T-helper 17 cell (primary cell): ENCODE measurements at regions not wholly inside any gene's neighbourhood (a gene's known extent, or its start where the extent isn't known, plus 50 kb on each side); places are given as distances from the start of the nearest gene placed in this dataset.

Source experiments
- ATAC-seq: fragments of 150-1000 bp; cut with Tn5 transposase; 2 replicates; pipeline ENCODE4 v1.10.0; 2021; ENCODE audit warnings: mild to moderate bottlenecking, moderate library complexity
- DNase-seq, 3 donors: peaks; one replicate each; pipeline versions ENCODE4 v3.0.0 to v3.0.0-alpha.2; 2020 to 2021
- H3K9me3 ChIP-seq: one replicate; pipeline ENCODE4 v1.7.0; 2013; ENCODE audit warnings: low read length, mild to moderate bottlenecking; ENCODE audit not compliant: control insufficient read depth, poor library complexity, severe bottlenecking
- H3K27ac Mint-ChIP-seq: one replicate; pipeline ENCODE4 v1.8.0; 2022; ENCODE audit warnings: mild to moderate bottlenecking, moderate library complexity, mixed read lengths
- H3K27me3 Mint-ChIP-seq: one replicate; pipeline ENCODE4 v1.8.0; 2022; ENCODE audit warnings: mixed read lengths
- H3K36me3 Mint-ChIP-seq: one replicate; pipeline ENCODE4 v1.8.0; 2022; ENCODE audit warnings: low read depth, mixed read lengths
- H3K4me1 Mint-ChIP-seq: one replicate; pipeline ENCODE4 v1.8.0; 2022; ENCODE audit warnings: mild to moderate bottlenecking, mixed read lengths
- H3K4me3 Mint-ChIP-seq: one replicate; pipeline ENCODE4 v1.8.0; 2022; ENCODE audit warnings: mild to moderate bottlenecking, moderate library complexity, mixed read lengths

GRCh38 chr1:67626861-67627235, 58.2 kb upstream of the GADD45A start:
- H3K36me3 Mint-ChIP-seq = peaks cover 3% of the 10 kb centered on the region
- H3K4me1 Mint-ChIP-seq = peaks cover 5% of the 10 kb centered on the region
- no peak for ATAC-seq
- H3K27ac Mint-ChIP-seq = no peak overlapping the region
- no peak for DNase-seq
- no peak overlapping the region for H3K4me3 Mint-ChIP-seq
- no peaks in the 10 kb centered on the region for H3K9me3 ChIP-seq
- H3K27me3 Mint-ChIP-seq = peaks cover 3% of the 10 kb centered on the region

- ATAC-seq = no peak
- DNase-seq = no peak
- H3K9me3 ChIP-seq = no peaks in the 10 kb centered on the region
- Mint-ChIP-seq H3K36me3 (peaks cover 3% of the 10 kb centered on the region), H3K4me3 (no peak overlapping the region), H3K4me1 (peaks cover 5% of the 10 kb centered on the region), H3K27ac (no peak overlapping the region), H3K27me3 (no peaks in the 10 kb centered on the region)
These were observed 57.7 kb upstream of the GADD45A start for GRCh38 chr1:67627336-67627735.

- peaks cover 3% of the 10 kb centered on the region for H3K36me3 Mint-ChIP-seq
- DNase-seq (no peak), ATAC-seq (no peak)
These were observed 57.1 kb upstream of the GADD45A start for GRCh38 chr1:67627906-67628305.

DNA sequence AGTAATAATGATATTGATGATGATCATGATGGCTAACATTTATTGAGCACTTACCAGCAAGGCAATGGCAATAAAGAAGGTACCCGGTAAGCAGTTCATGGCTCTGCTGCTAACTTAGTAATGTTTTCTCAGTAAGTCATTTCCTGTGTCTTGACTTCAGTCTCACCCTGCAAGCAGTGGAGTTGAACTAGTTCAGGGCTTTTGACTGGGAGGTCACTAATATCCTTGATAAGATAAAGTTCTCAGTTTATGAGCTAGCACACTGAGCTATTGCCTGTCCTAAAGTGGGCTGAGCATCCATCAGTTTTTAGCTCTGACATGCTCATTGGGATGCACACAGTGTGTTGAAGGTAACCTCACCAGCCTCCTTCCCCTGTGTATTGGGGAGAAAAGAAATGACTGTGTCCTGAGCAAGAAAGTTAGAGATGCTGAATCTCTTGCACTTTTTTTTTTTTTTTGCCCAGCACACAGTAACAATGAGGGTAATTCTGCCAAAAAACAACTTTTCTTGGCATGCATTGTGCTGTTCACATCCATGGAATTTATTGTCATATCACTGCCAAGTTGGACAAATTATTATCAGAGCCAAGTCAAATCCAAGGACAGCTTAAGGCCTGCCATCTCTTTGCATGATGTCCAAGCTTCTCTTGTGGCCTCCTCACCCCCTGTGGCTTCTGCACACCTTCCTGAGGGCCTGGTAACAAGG, 55.5 kb upstream of the GADD45A start:
- peaks cover 3% of the 10 kb centered on the region for H3K36me3 Mint-ChIP-seq
- no peak overlapping the region for H3K4me3 Mint-ChIP-seq
- H3K4me1 Mint-ChIP-seq = peaks cover 9% of the 10 kb centered on the region
- no peaks in the 10 kb centered on the region for H3K9me3 ChIP-seq
- no peak overlapping the region for H3K27ac Mint-ChIP-seq
- H3K27me3 Mint-ChIP-seq = no peaks in the 10 kb centered on the region
- ATAC-seq (no peak), DNase-seq (no peak)

More at GRCh38 chr1:67627906-67628305, 57.1 kb upstream of the GADD45A start:
- no peaks in the 10 kb centered on the region for H3K9me3 ChIP-seq
- no peak overlapping the region for H3K4me3 Mint-ChIP-seq
- H3K27ac Mint-ChIP-seq = no peak overlapping the region
- peaks cover 5% of the 10 kb centered on the region for H3K4me1 Mint-ChIP-seq
- H3K27me3 Mint-ChIP-seq = no peaks in the 10 kb centered on the region

- Mint-ChIP-seq H3K4me1 (peaks cover 19% of the 10 kb centered on the region), H3K36me3 (peaks cover 3% of the 10 kb centered on the region), H3K27me3 (no peaks in the 10 kb centered on the region), H3K27ac (no peak overlapping the region), H3K4me3 (no peak overlapping the region)
- no peak for DNase-seq
- no peaks in the 10 kb centered on the region for H3K9me3 ChIP-seq
- ATAC-seq = no peak
These were observed 54.5 kb upstream of the GADD45A start for GRCh38 chr1:67630438-67631045.

DNA sequence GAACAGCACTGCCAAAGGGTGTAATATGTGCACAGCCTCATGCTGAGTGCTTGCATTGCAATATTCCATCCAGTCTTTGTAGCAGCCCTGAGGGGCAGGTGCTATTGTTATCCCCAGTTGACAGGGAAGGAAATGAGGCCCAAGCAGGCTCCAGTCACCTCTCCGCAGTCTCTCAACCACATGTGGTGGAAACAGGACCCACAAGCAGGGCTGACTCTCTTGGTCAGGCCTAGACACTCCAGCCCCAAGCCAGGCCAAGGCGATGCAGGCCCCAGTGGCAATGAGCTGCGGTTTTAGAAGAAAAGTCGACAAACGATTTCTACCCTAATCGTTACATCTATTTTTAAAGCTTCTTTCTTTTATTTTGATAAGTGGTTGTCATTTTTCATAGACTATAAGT, 52.6 kb upstream of the GADD45A start:
- DNase-seq = no peak
- Mint-ChIP-seq H3K4me1 (peaks cover 24% of the 10 kb centered on the region), H3K27me3 (no peaks in the 10 kb centered on the region), H3K36me3 (peaks cover under 1% of the 10 kb centered on the region), H3K27ac (no peak overlapping the region), H3K4me3 (no peak overlapping the region)
- ATAC-seq = no peak
- no peaks in the 10 kb centered on the region for H3K9me3 ChIP-seq

- H3K27me3 Mint-ChIP-seq = no peaks in the 10 kb centered on the region
- ATAC-seq (no peak), DNase-seq (no peak)
- no peaks in the 10 kb centered on the region for H3K9me3 ChIP-seq
- peaks cover 26% of the 10 kb centered on the region for H3K4me1 Mint-ChIP-seq
- H3K36me3 Mint-ChIP-seq = no peaks in the 10 kb centered on the region
- H3K27ac Mint-ChIP-seq = no peak overlapping the region
- no peak overlapping the region for H3K4me3 Mint-ChIP-seq
These were observed 52.0 kb upstream of the GADD45A start for GRCh38 chr1:67632811-67633655.

DNA sequence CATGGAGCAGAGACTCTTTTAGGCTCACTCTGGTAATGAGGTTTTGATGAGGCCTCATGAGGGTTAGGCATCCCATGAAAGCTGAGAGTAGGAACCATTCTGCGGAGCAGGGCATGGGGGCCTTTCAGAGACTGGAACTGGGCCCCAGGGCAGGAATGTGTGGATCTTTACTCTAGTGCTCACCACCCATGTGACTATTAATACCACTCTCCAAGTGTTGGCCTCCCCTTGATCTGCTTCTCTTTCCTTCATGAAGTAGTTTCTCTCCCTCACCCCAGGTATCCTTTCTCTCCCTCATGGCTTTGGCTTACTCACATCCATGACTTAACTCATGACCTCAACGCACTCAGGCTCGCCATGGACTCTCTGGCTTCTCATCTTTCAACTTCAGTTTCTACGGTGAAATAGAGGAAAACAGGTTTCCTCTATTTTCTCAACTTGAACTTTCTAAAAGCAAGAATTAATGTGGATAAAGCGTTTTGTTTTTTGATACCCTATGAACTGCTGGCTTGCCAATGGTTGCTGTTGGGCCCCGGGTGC, 50.5 kb upstream of the GADD45A start:
- Mint-ChIP-seq H3K27me3 (no peaks in the 10 kb centered on the region), H3K4me3 (peak overlapping the region; percentile 26), H3K4me1 (peaks cover 26% of the 10 kb centered on the region), H3K36me3 (no peaks in the 10 kb centered on the region), H3K27ac (peak overlapping the region; percentile 32)
- DNase-seq (no peak), ATAC-seq (no peak)
- no peaks in the 10 kb centered on the region for H3K9me3 ChIP-seq

- DNase-seq = no peak
- Mint-ChIP-seq H3K4me1 (peaks cover 26% of the 10 kb centered on the region), H3K27ac (peak overlapping the region; percentile 32)
These were observed 49.8 kb upstream of the GADD45A start for GRCh38 chr1:67635055-67635809.

More at GRCh38 chr1:67635055-67635809, 49.8 kb upstream of the GADD45A start:
- H3K9me3 ChIP-seq = no peaks in the 10 kb centered on the region
- no peaks in the 10 kb centered on the region for H3K36me3 Mint-ChIP-seq
- H3K27me3 Mint-ChIP-seq = no peaks in the 10 kb centered on the region
- ATAC-seq = peak; percentile 80
- H3K4me3 Mint-ChIP-seq = peak overlapping the region; percentile 80
